HUES6 (cell line): ENCODE measurements at regions not wholly inside any gene's neighbourhood (a gene's known extent, or its start where the extent isn't known, plus 50 kb on each side); places are given as distances from the start of the nearest gene placed in this dataset.

ENCODE experiments used
- H3K27ac ChIP-seq: 2 replicates; pipeline ENCODE4 v1.7.0; 2013; ENCODE audit warnings: low read depth, mild to moderate bottlenecking, low read length, inconsistent platforms
- H3K27me3 ChIP-seq: 2 replicates; pipeline ENCODE4 v1.6.1; 2013; ENCODE audit warnings: low read length; ENCODE audit not compliant: control insufficient read depth, insufficient read depth
- H3K36me3 ChIP-seq: 2 replicates; pipeline ENCODE4 v1.6.1; 2013; ENCODE audit warnings: low read length; ENCODE audit not compliant: control insufficient read depth, insufficient read depth
- H3K4me1 ChIP-seq: 2 replicates; pipeline ENCODE4 v1.6.1; 2013; ENCODE audit warnings: low read length; ENCODE audit not compliant: control insufficient read depth, insufficient read depth
- H3K4me3 ChIP-seq: 2 replicates; pipeline ENCODE4 v1.5.1; 2013; ENCODE audit warnings: low read depth, low read length
- H3K9ac ChIP-seq: one replicate; pipeline ENCODE4 v1.6.1; 2013; ENCODE audit warnings: mild to moderate bottlenecking, low read length
- H3K9me3 ChIP-seq: 2 replicates; pipeline ENCODE4 v1.6.1; 2013; ENCODE audit warnings: low read depth, low read length; ENCODE audit not compliant: control insufficient read depth, insufficient read depth

DNA sequence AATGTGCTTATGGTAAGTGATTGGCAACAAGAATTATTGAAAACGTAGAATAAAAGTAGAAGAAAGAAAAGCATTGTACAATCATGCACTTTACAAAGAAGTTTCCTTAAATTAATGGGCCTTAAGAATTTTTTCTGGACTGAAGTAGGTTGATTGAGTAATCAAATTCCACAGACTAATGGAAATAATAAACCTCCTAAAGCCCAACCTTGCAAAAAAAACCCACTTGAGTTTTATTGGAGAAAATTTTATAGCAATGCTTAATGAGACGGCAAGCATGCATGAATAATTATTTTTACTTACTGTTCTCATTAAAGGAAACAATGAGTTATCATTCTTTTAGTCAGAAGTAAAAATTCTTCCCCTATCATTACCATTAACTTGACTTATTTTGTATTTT lies 676.1 kb upstream of the C9orf72 start:
- Histone ChIP-seq H3K9me3 (no peaks in the 10 kb centered on the region), H3K9ac (no peak overlapping the region), H3K36me3 (no peaks in the 10 kb centered on the region), H3K4me1 (no peaks in the 10 kb centered on the region), H3K27ac (no peak overlapping the region), H3K4me3 (no peak overlapping the region), H3K27me3 (no peaks in the 10 kb centered on the region)

DNA sequence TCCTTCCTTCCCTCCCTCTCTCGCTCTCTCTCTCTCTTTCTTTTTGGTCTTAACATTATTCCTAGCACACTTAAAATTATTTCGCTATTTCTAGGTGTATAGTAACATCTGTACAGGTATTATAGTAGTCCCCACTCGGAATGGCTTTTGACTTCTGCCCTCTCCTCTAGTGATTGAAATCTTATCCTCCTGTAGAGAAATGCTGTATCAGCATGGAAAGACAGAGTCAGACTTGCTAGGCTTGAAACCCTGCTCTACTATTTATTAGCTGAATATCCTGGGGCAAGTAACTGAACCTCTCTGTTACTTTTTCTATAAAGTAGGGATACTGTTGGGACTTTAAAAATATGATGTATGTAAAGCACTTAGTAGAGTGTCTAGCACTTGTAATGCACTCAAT lies 681.9 kb upstream of the C9orf72 start:
- H3K4me1 ChIP-seq: no peaks in the 10 kb centered on the region

DNA sequence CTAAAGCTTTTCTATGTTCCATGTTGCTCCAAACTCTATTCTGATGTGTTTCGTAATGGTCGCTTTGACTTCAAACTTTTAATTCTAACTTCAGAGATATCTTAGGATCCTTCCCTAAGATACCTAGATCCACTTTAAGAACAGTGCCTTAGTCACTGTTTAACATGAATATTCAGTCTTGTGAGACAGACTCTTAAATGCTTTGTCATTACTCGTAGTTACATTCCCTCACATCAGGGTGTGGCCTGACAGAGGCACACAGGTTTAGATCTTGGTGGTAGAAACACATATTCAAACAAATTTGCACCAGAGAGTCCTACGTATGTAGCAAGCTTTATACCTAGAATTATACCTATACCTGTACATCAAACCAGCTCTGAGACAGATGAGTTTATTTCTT lies 687.0 kb upstream of the C9orf72 start:
- H3K9ac ChIP-seq: no peak overlapping the region
- no peak overlapping the region for H3K27ac ChIP-seq
- H3K4me1 ChIP-seq: 0 out of 2 replicates have a peak, but pooled peaks cover 3% of the 10 kb centered on the region
- H3K9me3 ChIP-seq: no peaks in the 10 kb centered on the region
- H3K27me3 ChIP-seq: no peaks in the 10 kb centered on the region
- H3K4me3 ChIP-seq: no peak overlapping the region
- H3K36me3 ChIP-seq: no peaks in the 10 kb centered on the region

More for the DNA sequence above, 681.9 kb upstream of the C9orf72 start:
- no peak overlapping the region for H3K27ac ChIP-seq
- no peaks in the 10 kb centered on the region for H3K27me3 ChIP-seq
- no peaks in the 10 kb centered on the region for H3K9me3 ChIP-seq
- H3K4me3 ChIP-seq: no peak overlapping the region
- H3K36me3 ChIP-seq: no peaks in the 10 kb centered on the region
- no peak overlapping the region for H3K9ac ChIP-seq

DNA sequence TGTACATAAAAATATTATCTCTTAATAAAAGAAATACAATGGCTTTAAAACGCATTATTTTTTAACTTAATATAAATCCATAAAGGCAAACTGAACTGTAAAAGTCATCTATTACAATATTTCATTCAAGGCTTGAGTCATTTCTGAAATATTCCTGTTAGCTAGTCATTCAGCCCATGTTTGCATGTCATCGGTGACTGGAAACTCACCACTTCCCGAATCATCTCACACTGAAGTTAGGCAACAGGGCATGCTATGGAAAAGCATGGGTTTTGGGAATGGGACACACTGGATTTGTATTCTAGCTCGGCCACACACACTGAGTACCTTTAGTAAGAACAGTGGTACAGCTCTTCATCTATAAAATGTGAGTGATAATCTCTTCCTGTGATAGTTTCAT lies 691.1 kb upstream of the C9orf72 start:
- 0 out of 2 replicates have a peak, but pooled peaks cover 3% of the 10 kb centered on the region for H3K4me1 ChIP-seq
- H3K36me3 ChIP-seq: no peaks in the 10 kb centered on the region
- H3K27me3 ChIP-seq: no peaks in the 10 kb centered on the region
- H3K9me3 ChIP-seq: no peaks in the 10 kb centered on the region
- H3K27ac ChIP-seq: no peak overlapping the region
- no peak overlapping the region for H3K9ac ChIP-seq
- H3K4me3 ChIP-seq: no peak overlapping the region

DNA sequence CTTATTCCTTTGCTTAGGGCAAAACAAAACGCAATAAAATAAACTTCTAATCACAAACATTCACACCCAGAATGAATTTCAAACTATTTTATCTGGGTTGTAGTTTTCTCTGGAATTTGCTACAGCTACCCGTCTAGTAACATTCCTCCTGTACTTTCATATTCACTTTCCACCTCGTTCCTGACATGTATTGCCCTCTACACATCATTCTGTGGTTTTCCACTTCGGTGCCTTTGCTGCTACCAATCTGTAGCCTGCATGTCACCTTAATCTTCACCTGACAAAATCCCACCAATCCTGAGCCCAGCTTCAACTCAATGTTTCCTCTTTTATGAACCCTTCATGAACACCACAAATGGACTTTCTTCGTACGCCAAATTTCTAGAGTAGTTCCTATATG lies 694.1 kb upstream of the C9orf72 start:
- H3K9ac ChIP-seq: no peak overlapping the region
- no peaks in the 10 kb centered on the region for H3K27me3 ChIP-seq
- H3K4me3 ChIP-seq: no peak overlapping the region
- H3K27ac ChIP-seq: no peak overlapping the region
- no peaks in the 10 kb centered on the region for H3K9me3 ChIP-seq
- no peaks in the 10 kb centered on the region for H3K36me3 ChIP-seq
- H3K4me1 ChIP-seq: peaks cover 6% of the 10 kb centered on the region; the same call in 1 of the 2 replicates

DNA sequence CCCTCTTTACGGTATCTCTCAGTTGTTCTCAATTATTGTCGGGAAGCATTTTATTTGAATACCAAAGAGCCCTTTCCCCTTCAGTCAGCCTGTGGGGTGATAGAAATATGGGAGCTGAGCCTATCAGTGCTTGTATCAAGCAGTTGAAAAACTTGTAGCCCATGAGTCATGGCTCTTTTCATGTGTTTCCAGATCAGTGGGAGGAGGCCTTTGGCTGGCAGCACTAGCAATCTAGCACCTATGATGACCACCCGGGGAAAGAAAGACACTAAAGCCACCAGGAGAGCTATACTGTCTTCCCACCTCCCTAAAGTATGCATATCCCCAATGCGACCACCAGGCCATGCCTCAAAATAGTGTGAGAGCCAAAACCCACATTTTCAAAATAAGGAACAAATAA lies 696.9 kb upstream of the C9orf72 start:
- no peaks in the 10 kb centered on the region for H3K36me3 ChIP-seq
- H3K27me3 ChIP-seq: no peaks in the 10 kb centered on the region
- H3K9me3 ChIP-seq: no peaks in the 10 kb centered on the region
- no peak overlapping the region for H3K27ac ChIP-seq
- no peak overlapping the region for H3K4me3 ChIP-seq
- H3K4me1 ChIP-seq: peaks cover 6% of the 10 kb centered on the region; the same call in 1 of the 2 replicates
- H3K9ac ChIP-seq: no peak overlapping the region

DNA sequence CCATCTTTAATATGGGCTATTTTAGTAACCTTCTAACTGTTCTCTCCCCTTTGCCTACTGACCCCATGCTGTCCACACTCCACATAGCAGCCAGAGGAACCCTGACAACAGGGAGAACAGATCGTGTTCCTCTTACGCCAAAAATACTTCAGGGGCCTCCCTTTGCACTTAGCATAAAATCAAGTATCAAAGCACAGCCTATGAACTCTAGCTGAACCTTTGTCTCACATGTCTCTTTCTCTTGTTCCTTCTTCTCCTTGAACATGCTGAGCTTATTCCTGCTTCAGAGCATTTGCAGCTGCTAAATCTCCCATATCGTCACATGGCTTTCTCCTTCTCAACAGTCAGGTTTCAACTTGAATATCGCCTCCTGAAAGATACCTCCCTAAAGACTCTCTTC lies 698.8 kb upstream of the C9orf72 start:
- Histone ChIP-seq H3K36me3 (no peaks in the 10 kb centered on the region), H3K4me1 (peaks cover 6% of the 10 kb centered on the region; the same call in 1 of the 2 replicates), H3K9me3 (no peaks in the 10 kb centered on the region), H3K27me3 (no peaks in the 10 kb centered on the region), H3K4me3 (no peak overlapping the region), H3K27ac (no peak overlapping the region), H3K9ac (no peak overlapping the region)

DNA sequence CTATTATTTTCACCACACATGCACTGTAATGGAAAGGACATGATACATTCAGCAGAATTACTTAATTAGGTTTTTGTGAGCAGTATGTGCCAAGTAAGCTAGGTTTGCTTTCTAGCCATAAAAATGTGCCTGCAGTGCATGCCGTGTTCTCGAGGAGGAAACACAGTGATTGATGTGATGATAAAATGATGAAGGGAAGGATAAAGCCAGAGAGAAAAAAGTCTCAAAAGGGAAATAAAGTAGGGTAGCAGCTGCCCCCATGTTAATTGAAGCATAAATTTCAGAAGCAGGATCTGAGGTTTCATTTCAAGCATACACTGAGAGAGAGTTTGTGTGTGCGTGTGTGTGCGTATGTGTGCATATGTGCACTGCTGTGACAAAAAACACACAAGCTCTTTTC lies 714.2 kb upstream of the C9orf72 start:
- Histone ChIP-seq H3K4me1 (peaks cover 8% of the 10 kb centered on the region), H3K9ac (no peak overlapping the region), H3K4me3 (no peak overlapping the region), H3K9me3 (peaks cover 11% of the 10 kb centered on the region; the same call in 1 of the 2 replicates), H3K27ac (no peak overlapping the region), H3K36me3 (no peaks in the 10 kb centered on the region), H3K27me3 (no peaks in the 10 kb centered on the region)

DNA sequence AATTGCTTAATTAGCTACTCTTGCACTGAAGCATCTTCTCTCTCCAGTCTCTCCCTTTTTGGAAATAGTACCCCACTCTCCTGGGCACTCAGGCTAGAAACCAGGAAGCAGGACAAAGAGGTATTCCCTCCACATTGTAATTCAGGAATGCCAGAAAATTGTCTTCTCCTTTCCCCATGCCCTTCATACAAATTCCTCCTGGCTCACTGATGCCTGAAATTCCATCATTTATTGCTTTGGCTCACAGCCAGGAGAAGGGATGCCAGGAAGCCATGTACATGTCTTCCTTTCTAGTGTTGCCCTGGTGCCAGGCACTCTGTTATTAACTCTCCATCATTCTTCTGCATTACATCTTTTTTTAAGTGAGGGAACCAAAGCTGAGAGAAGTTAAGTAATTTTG lies 716.5 kb upstream of the C9orf72 start:
- Histone ChIP-seq H3K36me3 (no peaks in the 10 kb centered on the region), H3K27me3 (no peaks in the 10 kb centered on the region), H3K4me1 (peaks cover 8% of the 10 kb centered on the region)

DNA sequence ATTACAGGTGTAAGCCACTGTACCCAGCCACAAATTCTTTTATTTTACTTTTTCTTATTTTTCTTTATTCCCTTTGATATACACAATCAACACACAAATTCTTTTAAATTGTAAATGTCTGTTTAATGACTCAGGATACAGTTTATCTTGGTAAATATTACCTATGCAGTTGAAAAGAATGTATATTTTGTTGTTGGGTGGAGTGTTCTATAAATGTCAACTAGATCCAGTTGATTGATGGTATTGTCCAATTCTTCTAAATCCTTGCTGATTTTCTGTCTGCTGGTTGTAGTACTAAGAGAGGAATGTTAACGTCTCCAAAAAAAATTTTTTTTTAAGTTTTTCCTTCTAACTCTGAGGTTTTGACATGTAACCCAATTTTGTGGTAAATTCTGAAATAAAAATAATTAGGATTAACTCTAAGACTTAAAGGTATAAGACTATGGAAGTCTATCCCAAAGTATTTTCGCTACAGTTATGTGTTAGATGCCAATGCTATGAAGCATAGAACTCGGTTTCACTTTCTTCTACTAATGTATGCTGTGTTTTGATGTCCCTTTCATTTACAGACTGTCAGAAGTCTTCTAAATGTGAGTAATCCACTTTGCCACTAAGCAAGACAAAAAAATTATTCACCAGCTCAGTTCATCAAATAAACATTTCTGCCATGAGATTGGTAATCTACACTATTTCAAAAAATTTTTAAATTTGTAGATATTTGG lies 720.2 kb upstream of the C9orf72 start:
- H3K9me3 ChIP-seq: peaks cover 11% of the 10 kb centered on the region; the same call in 1 of the 2 replicates
- no peak overlapping the region for H3K9ac ChIP-seq
- H3K4me3 ChIP-seq: no peak overlapping the region
- H3K27me3 ChIP-seq: no peaks in the 10 kb centered on the region
- no peaks in the 10 kb centered on the region for H3K36me3 ChIP-seq
- peaks cover 8% of the 10 kb centered on the region for H3K4me1 ChIP-seq
- H3K27ac ChIP-seq: no peak overlapping the region

More for the DNA sequence above, 716.5 kb upstream of the C9orf72 start:
- Histone ChIP-seq H3K27ac (no peak overlapping the region), H3K4me3 (no peak overlapping the region), H3K9ac (no peak overlapping the region), H3K9me3 (peaks cover 11% of the 10 kb centered on the region; the same call in 1 of the 2 replicates)

DNA sequence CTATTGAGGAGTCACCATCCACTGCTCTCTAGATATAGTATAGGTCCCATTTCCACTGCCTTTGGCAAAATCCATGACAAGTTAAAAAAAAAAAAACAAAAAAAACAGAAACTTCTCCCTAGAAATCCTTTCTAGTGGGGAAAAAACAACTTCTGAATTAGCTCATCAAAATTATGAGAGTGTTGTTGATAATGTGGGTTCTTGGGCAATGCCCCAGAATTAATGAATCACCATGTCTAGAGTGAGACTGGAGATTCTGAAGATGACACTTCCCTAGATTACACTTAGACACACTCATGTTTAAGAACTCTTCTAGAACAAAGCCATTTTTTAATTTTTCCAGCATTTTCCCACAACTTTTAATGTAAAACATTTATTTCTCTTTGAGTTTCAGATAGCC lies 728.0 kb upstream of the C9orf72 start:
- Histone ChIP-seq H3K27ac (no peak overlapping the region), H3K4me1 (no peaks in the 10 kb centered on the region), H3K27me3 (no peaks in the 10 kb centered on the region), H3K4me3 (no peak overlapping the region), H3K9me3 (no peaks in the 10 kb centered on the region), H3K9ac (no peak overlapping the region), H3K36me3 (no peaks in the 10 kb centered on the region)
